WTC11 (cell line): ENCODE measurements at regions not wholly inside any gene's neighbourhood (a gene's known extent, or its start where the extent isn't known, plus 50 kb on each side); places are given as distances from the start of the nearest gene placed in this dataset.

ENCODE experiments used
- GABPB1 ChIP-seq: sonication (generic); formaldehyde crosslinking; IDR thresholded peaks from 2 replicates; pipeline ENCODE4 v1.8.1; 2023; ENCODE audit warnings: mild to moderate bottlenecking, missing genetic modification reagents
- NR2C2 ChIP-seq: sonication (generic); formaldehyde crosslinking; IDR thresholded peaks from 2 replicates; pipeline ENCODE4 v1.8.0; 2022; ENCODE audit warnings: mild to moderate bottlenecking, missing genetic modification reagents
- NR3C1 ChIP-seq: sonication (generic); formaldehyde crosslinking; conservative IDR thresholded peaks from 2 replicates; pipeline ENCODE4 v1.8.1; 2023; ENCODE audit warnings: low read depth, mild to moderate bottlenecking, missing genetic modification reagents
- SP1 ChIP-seq: sonication (generic); formaldehyde crosslinking; conservative IDR thresholded peaks from 2 replicates; pipeline ENCODE4 v1.8.1; 2022; ENCODE audit warnings: missing genetic modification reagents
- TCF7 ChIP-seq: sonication (generic); formaldehyde crosslinking; IDR thresholded peaks from 2 replicates; pipeline ENCODE4 v1.8.0; 2022; ENCODE audit warnings: mild to moderate bottlenecking, low read depth, missing genetic modification reagents, moderate library complexity
- TEAD4 ChIP-seq: sonication (generic); formaldehyde crosslinking; IDR thresholded peaks from 2 replicates; pipeline ENCODE4 v1.8.0; 2022; ENCODE audit warnings: mild to moderate bottlenecking, missing genetic modification reagents
- ZBTB21 ChIP-seq: sonication (generic); formaldehyde crosslinking; IDR thresholded peaks from 2 replicates; pipeline ENCODE4 v1.8.1; 2023; ENCODE audit warnings: mild to moderate bottlenecking, missing genetic modification reagents, borderline replicate concordance
- TF ChIP-seq, protein P1 (sequence below): sonication (generic); formaldehyde crosslinking; IDR thresholded peaks from 2 replicates; pipeline ENCODE4 v1.8.0; 2022; ENCODE audit warnings: mild to moderate bottlenecking, missing genetic modification reagents
- TF ChIP-seq, protein P2 (sequence below): fragments of 200-600 bp; IDR thresholded peaks from 2 replicates; pipeline ENCODE4 v1.8.0; 2022; ENCODE audit warnings: antibody characterized with exemption
- TF ChIP-seq, protein P3 (sequence below): sonication (generic); formaldehyde crosslinking; IDR thresholded peaks from 2 replicates; pipeline ENCODE4 v1.8.1; 2022; ENCODE audit warnings: low read depth, missing genetic modification reagents, borderline replicate concordance
- TF ChIP-seq, protein P4 (sequence below): sonication (generic); formaldehyde crosslinking; IDR thresholded peaks from 2 replicates; pipeline ENCODE4 v1.8.0; 2023; ENCODE audit warnings: missing genetic modification reagents, mild to moderate bottlenecking, borderline replicate concordance
- TF ChIP-seq, protein P5 (sequence below): sonication (generic); formaldehyde crosslinking; IDR thresholded peaks from 2 replicates; pipeline ENCODE4 v1.8.1; 2022; ENCODE audit warnings: missing genetic modification reagents, borderline replicate concordance

DNA sequence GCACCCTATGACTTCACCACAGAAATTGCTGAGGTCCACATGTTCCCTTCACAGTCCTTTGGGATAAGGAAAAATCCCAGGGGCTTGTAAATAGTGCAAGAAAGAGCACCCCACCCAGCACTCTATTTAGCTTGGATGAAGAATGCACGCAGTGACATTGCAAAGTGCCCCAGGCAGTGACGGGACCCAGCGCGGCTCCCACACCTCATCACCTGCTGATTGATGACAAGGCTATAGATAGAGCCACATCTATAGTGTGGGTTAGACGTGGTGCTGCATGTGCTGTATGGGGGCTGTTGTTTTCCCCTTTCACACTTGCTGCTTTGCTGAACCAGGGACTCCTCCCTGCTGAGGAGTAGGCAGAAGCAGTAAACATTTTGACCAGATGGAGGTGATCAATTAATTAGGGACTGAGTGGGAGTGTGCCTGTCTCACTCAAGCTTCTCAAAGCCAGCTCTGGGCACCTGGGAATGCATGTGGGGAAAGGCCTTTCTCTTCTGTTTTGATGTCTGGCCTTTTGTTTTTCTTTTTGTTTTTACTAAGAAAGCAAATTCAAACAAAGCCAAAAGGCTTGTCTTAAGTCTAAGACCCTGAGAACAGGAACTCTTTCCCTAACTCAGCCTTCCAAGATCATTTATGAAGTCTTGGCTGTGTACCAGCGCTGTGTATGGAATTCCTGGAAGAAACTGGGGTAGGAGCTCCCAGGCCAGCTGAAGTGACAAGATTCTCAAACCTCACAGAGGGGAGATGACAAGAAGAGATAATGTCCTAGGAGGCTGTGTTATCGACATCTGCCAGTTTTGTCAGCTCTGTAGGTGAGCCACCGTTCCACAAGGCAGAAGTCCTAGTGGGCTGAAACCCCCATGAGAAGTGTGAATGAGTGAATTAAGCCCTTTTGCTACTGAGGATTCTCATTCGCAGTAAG is 219.7 kb downstream of the BARX2 start:
- TF ChIP-seq NR2C2 (CRISPR knock-in tag) = no peak
- TF ChIP-seq NR3C1 (CRISPR knock-in tag) = no peak
- TF ChIP-seq, protein P1, sequence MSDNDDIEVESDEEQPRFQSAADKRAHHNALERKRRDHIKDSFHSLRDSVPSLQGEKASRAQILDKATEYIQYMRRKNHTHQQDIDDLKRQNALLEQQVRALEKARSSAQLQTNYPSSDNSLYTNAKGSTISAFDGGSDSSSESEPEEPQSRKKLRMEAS (CRISPR knock-in tag) = no peak
- TF ChIP-seq, protein P2, sequence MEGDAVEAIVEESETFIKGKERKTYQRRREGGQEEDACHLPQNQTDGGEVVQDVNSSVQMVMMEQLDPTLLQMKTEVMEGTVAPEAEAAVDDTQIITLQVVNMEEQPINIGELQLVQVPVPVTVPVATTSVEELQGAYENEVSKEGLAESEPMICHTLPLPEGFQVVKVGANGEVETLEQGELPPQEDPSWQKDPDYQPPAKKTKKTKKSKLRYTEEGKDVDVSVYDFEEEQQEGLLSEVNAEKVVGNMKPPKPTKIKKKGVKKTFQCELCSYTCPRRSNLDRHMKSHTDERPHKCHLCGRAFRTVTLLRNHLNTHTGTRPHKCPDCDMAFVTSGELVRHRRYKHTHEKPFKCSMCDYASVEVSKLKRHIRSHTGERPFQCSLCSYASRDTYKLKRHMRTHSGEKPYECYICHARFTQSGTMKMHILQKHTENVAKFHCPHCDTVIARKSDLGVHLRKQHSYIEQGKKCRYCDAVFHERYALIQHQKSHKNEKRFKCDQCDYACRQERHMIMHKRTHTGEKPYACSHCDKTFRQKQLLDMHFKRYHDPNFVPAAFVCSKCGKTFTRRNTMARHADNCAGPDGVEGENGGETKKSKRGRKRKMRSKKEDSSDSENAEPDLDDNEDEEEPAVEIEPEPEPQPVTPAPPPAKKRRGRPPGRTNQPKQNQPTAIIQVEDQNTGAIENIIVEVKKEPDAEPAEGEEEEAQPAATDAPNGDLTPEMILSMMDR = no peak
- TF ChIP-seq, protein P3, sequence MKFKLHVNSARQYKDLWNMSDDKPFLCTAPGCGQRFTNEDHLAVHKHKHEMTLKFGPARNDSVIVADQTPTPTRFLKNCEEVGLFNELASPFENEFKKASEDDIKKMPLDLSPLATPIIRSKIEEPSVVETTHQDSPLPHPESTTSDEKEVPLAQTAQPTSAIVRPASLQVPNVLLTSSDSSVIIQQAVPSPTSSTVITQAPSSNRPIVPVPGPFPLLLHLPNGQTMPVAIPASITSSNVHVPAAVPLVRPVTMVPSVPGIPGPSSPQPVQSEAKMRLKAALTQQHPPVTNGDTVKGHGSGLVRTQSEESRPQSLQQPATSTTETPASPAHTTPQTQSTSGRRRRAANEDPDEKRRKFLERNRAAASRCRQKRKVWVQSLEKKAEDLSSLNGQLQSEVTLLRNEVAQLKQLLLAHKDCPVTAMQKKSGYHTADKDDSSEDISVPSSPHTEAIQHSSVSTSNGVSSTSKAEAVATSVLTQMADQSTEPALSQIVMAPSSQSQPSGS = no peak
- TF ChIP-seq TEAD4 (CRISPR knock-in tag) = no peak
- no peak for TF ChIP-seq TCF7 (CRISPR knock-in tag)
- no peak for TF ChIP-seq GABPB1 (CRISPR knock-in tag)
- TF ChIP-seq ZBTB21 (CRISPR knock-in tag) = no peak
- TF ChIP-seq, protein P4, sequence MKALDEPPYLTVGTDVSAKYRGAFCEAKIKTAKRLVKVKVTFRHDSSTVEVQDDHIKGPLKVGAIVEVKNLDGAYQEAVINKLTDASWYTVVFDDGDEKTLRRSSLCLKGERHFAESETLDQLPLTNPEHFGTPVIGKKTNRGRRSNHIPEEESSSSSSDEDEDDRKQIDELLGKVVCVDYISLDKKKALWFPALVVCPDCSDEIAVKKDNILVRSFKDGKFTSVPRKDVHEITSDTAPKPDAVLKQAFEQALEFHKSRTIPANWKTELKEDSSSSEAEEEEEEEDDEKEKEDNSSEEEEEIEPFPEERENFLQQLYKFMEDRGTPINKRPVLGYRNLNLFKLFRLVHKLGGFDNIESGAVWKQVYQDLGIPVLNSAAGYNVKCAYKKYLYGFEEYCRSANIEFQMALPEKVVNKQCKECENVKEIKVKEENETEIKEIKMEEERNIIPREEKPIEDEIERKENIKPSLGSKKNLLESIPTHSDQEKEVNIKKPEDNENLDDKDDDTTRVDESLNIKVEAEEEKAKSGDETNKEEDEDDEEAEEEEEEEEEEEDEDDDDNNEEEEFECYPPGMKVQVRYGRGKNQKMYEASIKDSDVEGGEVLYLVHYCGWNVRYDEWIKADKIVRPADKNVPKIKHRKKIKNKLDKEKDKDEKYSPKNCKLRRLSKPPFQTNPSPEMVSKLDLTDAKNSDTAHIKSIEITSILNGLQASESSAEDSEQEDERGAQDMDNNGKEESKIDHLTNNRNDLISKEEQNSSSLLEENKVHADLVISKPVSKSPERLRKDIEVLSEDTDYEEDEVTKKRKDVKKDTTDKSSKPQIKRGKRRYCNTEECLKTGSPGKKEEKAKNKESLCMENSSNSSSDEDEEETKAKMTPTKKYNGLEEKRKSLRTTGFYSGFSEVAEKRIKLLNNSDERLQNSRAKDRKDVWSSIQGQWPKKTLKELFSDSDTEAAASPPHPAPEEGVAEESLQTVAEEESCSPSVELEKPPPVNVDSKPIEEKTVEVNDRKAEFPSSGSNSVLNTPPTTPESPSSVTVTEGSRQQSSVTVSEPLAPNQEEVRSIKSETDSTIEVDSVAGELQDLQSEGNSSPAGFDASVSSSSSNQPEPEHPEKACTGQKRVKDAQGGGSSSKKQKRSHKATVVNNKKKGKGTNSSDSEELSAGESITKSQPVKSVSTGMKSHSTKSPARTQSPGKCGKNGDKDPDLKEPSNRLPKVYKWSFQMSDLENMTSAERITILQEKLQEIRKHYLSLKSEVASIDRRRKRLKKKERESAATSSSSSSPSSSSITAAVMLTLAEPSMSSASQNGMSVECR = no peak
- TF ChIP-seq SP1 (CRISPR knock-in tag) = no peak
- TF ChIP-seq, protein P5, sequence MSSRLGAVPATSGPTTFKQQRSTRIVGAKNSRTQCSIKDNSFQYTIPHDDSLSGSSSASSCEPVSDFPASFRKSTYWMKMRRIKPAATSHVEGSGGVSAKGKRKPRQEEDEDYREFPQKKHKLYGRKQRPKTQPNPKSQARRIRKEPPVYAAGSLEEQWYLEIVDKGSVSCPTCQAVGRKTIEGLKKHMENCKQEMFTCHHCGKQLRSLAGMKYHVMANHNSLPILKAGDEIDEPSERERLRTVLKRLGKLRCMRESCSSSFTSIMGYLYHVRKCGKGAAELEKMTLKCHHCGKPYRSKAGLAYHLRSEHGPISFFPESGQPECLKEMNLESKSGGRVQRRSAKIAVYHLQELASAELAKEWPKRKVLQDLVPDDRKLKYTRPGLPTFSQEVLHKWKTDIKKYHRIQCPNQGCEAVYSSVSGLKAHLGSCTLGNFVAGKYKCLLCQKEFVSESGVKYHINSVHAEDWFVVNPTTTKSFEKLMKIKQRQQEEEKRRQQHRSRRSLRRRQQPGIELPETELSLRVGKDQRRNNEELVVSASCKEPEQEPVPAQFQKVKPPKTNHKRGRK (CRISPR knock-in tag) = no peak
